ENCODE measurements at regions not wholly inside any gene's neighbourhood (a gene's known extent, or its start where the extent isn't known, plus 50 kb on each side); places are given as distances from the start of the nearest gene placed in this dataset.

DNA sequence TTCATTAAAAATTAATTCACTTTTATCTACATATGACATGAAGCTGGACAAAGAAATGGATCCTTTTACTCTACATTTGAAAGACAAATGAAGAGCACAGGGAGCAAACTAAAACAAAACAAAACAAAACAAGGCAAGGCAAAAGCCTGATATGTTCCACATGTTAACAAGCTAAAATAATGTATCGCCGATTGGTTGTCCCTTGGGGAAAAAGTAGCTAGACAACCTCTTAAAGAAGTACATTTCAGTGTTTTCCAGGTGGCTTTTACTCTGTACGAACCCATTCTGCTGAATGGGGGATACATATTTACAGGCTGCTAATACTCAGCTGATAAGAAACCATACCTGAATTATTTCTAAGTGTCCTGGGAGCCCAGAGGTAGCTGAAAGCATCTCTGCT lies 493.0 kb upstream of the TBL1XR1 start:
- no peak overlapping the region for H3K27ac ChIP-seq
- intact Hi-C loops (cut with DNase I), result no loop called here
- no peaks in the 10 kb centered on the region for H3K36me3 ChIP-seq (ENCODE audit: insufficient read depth in 1 of 2, low read depth in 1 of 2)
- no peak for ATAC-seq
- H3K9me3 ChIP-seq, result no peaks in the 10 kb centered on the region
- no peak overlapping the region for H3K4me3 ChIP-seq
- no peaks in the 10 kb centered on the region for H3K4me1 ChIP-seq
- TF ChIP-seq, protein P1, sequence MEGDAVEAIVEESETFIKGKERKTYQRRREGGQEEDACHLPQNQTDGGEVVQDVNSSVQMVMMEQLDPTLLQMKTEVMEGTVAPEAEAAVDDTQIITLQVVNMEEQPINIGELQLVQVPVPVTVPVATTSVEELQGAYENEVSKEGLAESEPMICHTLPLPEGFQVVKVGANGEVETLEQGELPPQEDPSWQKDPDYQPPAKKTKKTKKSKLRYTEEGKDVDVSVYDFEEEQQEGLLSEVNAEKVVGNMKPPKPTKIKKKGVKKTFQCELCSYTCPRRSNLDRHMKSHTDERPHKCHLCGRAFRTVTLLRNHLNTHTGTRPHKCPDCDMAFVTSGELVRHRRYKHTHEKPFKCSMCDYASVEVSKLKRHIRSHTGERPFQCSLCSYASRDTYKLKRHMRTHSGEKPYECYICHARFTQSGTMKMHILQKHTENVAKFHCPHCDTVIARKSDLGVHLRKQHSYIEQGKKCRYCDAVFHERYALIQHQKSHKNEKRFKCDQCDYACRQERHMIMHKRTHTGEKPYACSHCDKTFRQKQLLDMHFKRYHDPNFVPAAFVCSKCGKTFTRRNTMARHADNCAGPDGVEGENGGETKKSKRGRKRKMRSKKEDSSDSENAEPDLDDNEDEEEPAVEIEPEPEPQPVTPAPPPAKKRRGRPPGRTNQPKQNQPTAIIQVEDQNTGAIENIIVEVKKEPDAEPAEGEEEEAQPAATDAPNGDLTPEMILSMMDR (IDR thresholded peaks at IDR 0.05), result no peak
- H3K27me3 ChIP-seq (ENCODE audit: insufficient read depth in 3 of 3, low read length in 2 of 3), result no peaks in the 10 kb centered on the region
- DNase-seq, result no peak
- 77 to 89% (median 79%) methylated on average over 3 of the region's 3 CpGs for WGBS, 3 donors

DNA sequence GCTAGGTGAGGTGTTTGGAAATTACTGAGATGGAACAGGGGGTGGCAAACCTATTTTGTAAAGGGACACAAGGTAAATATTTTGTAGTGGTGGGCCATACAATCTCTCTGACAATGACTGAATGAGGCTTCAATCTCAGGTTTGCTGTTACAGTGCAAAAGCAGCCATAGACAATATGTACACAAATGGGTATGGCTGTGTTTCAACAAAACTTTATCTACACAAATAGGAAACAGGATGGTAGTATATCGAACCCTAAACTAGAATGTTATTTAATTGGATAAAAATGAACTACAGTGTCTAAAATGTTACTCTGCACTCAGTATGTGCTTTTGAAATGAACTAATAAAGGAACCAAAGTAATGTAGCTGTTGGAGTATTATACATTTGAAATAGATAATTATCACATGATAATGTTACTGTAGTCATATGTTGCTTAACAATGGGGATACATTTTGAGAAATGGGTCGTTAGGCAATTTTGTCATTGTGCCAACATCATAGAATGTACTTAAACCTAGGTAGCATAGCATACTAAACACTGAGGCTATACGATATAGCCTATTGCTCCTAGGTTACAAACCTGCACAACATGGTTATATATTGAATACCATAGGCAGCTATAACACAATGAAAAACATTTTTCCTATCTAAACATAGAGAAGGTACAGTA lies 495.2 kb upstream of the TBL1XR1 start:
- Histone ChIP-seq H3K27ac (no peak overlapping the region), H3K27me3 (ENCODE audit: insufficient read depth in 3 of 3, low read length in 2 of 3) (no peaks in the 10 kb centered on the region), H3K4me1 (no peaks in the 10 kb centered on the region), H3K9me3 (no peaks in the 10 kb centered on the region), H3K4me3 (no peak overlapping the region), H3K36me3 (ENCODE audit: insufficient read depth in 1 of 2, low read depth in 1 of 2) (no peaks in the 10 kb centered on the region)
- TF ChIP-seq, protein P1 (IDR thresholded peaks at IDR 0.05), result no peak
- no peak for ATAC-seq
- intact Hi-C loops (cut with DNase I), result no loop called here
- DNase-seq, result no peak
- 70 to 78% (median 74%) methylated on average over 3 of the region's 3 CpGs for WGBS, 3 donors

DNA sequence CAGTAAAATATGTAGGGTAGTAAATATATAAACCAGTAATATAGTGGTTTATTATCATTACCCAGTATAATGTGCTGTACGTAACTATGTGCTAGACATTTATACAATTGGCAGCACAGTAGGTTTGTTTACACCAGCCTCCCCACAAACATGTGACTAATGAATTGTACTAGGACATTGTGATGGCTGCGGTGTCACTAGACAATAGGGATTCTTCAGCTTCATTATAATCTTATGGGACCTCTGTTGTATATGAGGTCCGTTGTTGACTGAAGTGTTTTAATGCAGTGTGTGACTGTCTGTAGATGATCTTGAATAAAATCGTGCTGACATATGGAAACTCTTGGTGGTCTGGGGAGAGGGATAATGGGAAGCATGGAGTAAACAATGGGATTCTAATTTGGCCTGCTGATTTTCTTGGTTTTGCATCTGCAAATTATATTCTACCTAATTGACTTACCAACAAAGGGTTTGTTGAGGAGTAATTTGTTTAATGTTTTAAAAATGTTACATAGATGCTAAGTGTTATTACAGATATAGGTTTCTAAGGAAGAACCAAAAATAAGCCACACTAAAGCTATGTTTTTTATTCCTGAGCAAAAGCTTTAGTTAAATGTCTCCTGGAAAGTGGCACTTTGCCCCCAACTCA lies 496.5 kb upstream of the TBL1XR1 start:
- Histone ChIP-seq H3K4me3 (no peak overlapping the region), H3K4me1 (no peaks in the 10 kb centered on the region), H3K9me3 (no peaks in the 10 kb centered on the region), H3K27ac (no peak overlapping the region), H3K36me3 (ENCODE audit: insufficient read depth in 1 of 2, low read depth in 1 of 2) (no peaks in the 10 kb centered on the region), H3K27me3 (ENCODE audit: insufficient read depth in 3 of 3, low read length in 2 of 3) (no peaks in the 10 kb centered on the region)
- intact Hi-C loops (cut with DNase I), result no loop called here
- 66 to 76% (median 68%) methylated on average over 4 of the region's 4 CpGs for whole genome bisulfite sequencing, 3 donors
- no peak for DNase-seq
- TF ChIP-seq, protein P1 (IDR thresholded peaks at IDR 0.05), result no peak
- ATAC-seq, result no peak

DNA sequence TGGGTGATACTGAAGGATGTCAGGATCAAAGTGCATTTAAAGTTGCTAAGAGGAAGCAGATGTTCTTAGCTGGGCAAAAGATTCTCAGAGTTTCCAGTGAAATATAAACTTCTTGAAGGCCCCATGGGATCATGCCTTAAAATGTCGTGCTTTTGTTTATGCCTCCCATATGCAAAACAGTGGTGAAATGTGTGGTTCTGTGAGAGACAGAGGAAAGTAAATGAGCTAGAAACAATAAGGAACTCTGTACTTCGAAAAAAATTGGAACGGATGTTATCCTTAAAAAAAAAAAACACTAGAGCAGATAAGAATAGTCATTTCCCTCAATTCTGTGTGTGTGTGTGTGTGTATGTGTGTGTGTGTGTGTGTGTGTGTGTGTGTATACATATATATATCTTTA lies 497.0 kb upstream of the TBL1XR1 start:
- Histone ChIP-seq H3K9me3 (no peaks in the 10 kb centered on the region), H3K4me1 (no peaks in the 10 kb centered on the region), H3K36me3 (ENCODE audit: insufficient read depth in 1 of 2, low read depth in 1 of 2) (no peaks in the 10 kb centered on the region), H3K27ac (no peak overlapping the region), H3K27me3 (ENCODE audit: insufficient read depth in 3 of 3, low read length in 2 of 3) (no peaks in the 10 kb centered on the region), H3K4me3 (no peak overlapping the region)
- ATAC-seq, result no peak
- intact Hi-C loops (cut with DNase I), result no loop called here
- 34 to 44% (median 41%) methylated on average over 3 of the region's 3 CpGs for WGBS, 3 donors
- DNase-seq, result no peak
- TF ChIP-seq, protein P1 (IDR thresholded peaks at IDR 0.05), result no peak
